Kidney epithelial cell (primary cell): ENCODE measurements at regions not wholly inside any gene's neighbourhood (a gene's known extent, or its start where the extent isn't known, plus 50 kb on each side); places are given as distances from the start of the nearest gene placed in this dataset.
A peak's percentile ranks its signal among the peaks of the same experiment; 100 is the strongest.

Experiments used
- DNase-seq: peaks from one replicate; pipeline ENCODE4 v3.0.0-alpha.2; 2010; ENCODE audit warnings: low read depth
- H3K27me3 ChIP-seq: 2 replicates; pipeline ENCODE4 v1.6.0; 2011; ENCODE audit warnings: low read length; ENCODE audit not compliant: control insufficient read depth, insufficient read depth
- H3K36me3 ChIP-seq: 2 replicates; pipeline ENCODE4 v1.5.1; 2011; ENCODE audit warnings: low read length; ENCODE audit not compliant: control insufficient read depth, insufficient read depth
- H3K4me3 ChIP-seq: 2 replicates; pipeline ENCODE4 v1.5.1; 2011; ENCODE audit warnings: low read depth, mild to moderate bottlenecking, control low read depth, low read length
- CTCF ChIP-seq: IDR thresholded peaks from 2 replicates; pipeline ENCODE4 v1.5.1; 2011; ENCODE audit warnings: mild to moderate bottlenecking, moderate library complexity, low read length, control low read depth, inconsistent platforms; ENCODE audit not compliant: insufficient read depth, poor library complexity, severe bottlenecking

- no peak overlapping the region for H3K4me3 ChIP-seq
- no peaks in the 10 kb centered on the region for H3K27me3 ChIP-seq
- no peaks in the 10 kb centered on the region for H3K36me3 ChIP-seq
- no peak for DNase-seq
- TF ChIP-seq CTCF, result no peak
Measured at GRCh38 chr5:3736926-3737325, 141.3 kb downstream of the IRX1 start.

GRCh38 chr5:3738919-3739318, 143.3 kb downstream of the IRX1 start:
- no peaks in the 10 kb centered on the region for H3K27me3 ChIP-seq
- TF ChIP-seq CTCF, result no peak

GRCh38 chr5:3740546-3741373, 145.1 kb downstream of the IRX1 start:
- Histone ChIP-seq H3K27me3 (no peaks in the 10 kb centered on the region), H3K4me3 (no peak overlapping the region), H3K36me3 (no peaks in the 10 kb centered on the region)
- peak; percentile 23 for DNase-seq
- TF ChIP-seq CTCF, result no peak

More at GRCh38 chr5:3738919-3739318, 143.3 kb downstream of the IRX1 start:
- Histone ChIP-seq H3K36me3 (no peaks in the 10 kb centered on the region), H3K4me3 (no peak overlapping the region)
- no peak for DNase-seq

- H3K27me3 ChIP-seq, result no peaks in the 10 kb centered on the region
- DNase-seq, result no peak
Measured at GRCh38 chr5:3741374-3741770, 145.7 kb downstream of the IRX1 start.

GRCh38 chr5:3742750-3743149, 147.1 kb downstream of the IRX1 start:
- no peak for TF ChIP-seq CTCF
- no peak for DNase-seq
- no peak overlapping the region for H3K4me3 ChIP-seq
- no peaks in the 10 kb centered on the region for H3K36me3 ChIP-seq
- H3K27me3 ChIP-seq, result no peaks in the 10 kb centered on the region

More at GRCh38 chr5:3741374-3741770, 145.7 kb downstream of the IRX1 start:
- no peak for TF ChIP-seq CTCF
- no peak overlapping the region for H3K4me3 ChIP-seq
- no peaks in the 10 kb centered on the region for H3K36me3 ChIP-seq

GRCh38 chr5:3751846-3752245, 156.2 kb downstream of the IRX1 start:
- no peak for TF ChIP-seq CTCF
- Histone ChIP-seq H3K27me3 (no peaks in the 10 kb centered on the region), H3K36me3 (no peaks in the 10 kb centered on the region), H3K4me3 (no peak overlapping the region)
- DNase-seq, result no peak
